Activated naive CD4-positive, alpha-beta T cell (primary cell): ENCODE measurements at regions not wholly inside any gene's neighbourhood (a gene's known extent, or its start where the extent isn't known, plus 50 kb on each side); places are given as distances from the start of the nearest gene placed in this dataset.
"Not testable (repeated sequence)": the region's sequence is repeated elsewhere in the genome, so short reads cannot be mapped to it uniquely, and the experiment has no call there.

ENCODE experiments used
- DNase-seq, 4 experiments: peaks; one replicate each; lab custom pipeline; 2025; lab: John Stamatoyannopoulos, UW

DNA sequence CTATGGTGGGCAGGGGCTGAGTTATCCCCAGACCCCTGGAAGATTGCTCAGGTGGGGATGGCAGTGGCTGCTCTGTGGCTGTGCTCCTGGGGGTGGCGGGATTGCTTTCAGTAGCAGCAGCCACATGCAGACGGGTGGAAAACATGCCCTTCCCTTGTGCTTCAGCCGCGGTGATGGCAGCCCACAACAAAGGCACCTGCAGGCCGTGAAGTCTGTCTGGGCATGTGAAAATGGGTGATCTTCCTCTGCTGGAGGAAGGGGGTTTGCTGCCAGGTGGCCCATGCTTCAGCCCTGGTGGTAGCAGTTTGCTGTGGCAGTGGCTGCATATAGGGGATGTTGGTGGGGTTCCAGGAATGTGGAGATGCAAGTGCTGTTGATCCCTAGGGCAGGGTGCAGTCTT, 326.2 kb upstream of the RGS6 start:
- DNase-seq: no peak

DNA sequence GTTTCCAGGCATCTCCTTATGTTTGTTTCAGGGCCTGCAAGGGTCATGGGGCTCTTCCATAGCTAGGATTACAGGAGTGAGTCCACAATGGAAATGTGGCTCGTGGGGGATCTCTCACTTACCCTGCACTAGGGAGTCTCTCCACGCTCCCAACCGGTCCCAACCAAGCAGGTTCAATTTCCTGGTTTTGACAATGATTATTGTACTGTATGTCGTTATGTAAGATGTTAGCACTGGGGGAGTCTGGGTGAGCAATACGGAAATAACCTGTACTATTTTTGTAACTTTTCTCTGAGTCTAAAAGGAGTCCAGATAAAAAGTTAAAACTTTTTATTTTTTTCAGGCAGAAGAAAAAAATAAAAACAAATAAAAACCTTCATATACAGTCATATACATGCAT, 325.7 kb upstream of the RGS6 start:
- DNase-seq: no peak

- no peak for DNase-seq
Observed at GRCh38 chr14:71607056-71607455, 325.2 kb upstream of the RGS6 start.

DNA sequence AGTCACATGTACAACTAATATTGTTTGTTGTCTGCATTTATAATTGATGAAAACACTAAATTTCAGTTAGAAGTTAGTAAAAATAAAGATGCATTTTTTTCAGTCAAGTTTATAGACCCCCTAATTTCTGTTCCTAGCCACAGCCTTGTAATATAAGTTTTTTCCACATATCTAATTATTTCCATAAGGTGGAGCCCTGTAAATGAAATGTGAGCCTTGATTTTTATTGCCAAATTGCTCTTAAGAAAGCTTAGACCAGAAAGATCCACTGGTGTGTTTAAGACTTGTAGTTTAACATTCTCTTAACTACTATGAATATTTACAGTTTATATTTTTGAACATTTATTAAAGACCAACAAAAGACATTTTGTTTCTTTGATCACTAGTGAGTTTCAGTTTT, 322.1 kb upstream of the RGS6 start:
- no peak for DNase-seq

DNA sequence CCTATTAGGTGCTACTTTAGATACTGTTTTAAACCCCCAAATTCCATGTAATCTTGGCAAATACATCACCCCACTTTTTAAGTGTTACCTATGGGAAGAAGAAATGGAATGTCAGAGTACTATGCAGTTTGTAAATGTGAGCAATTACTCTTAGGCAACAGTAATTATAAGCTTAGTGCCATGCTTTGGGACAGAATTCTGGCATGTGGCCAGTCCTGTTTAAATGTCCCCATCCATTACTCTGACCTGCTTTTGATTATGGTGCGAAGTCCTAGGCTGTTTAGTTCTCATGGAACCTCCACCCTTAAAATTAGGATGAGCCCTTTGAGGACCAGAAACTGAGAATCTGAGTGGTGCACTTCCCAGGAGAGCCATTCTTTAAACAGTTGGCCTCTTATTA, 321.4 kb upstream of the RGS6 start:
- no peak for DNase-seq

GRCh38 chr14:71613168-71613567, 319.1 kb upstream of the RGS6 start:
- no peak for DNase-seq

DNA sequence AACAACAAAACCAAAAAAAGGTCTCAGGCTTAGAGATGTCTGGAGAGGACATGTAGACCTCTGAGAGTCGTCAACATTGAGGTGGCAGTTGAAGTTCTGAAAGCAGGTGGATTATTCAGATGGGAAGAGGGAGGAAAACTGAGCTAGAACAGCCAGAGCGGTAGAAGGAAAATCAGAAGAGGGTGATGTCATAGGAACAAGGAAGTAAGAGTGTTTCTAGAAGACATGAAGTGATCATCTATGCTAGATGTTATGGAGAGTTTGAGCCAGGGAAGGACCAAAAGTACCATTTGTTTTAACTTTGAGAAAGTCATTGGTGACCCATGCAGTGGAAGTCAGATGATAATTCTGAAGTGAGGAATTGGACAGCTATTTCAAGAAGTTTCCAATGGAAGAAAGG, 316.2 kb upstream of the RGS6 start:
- DNase-seq: no peak

DNA sequence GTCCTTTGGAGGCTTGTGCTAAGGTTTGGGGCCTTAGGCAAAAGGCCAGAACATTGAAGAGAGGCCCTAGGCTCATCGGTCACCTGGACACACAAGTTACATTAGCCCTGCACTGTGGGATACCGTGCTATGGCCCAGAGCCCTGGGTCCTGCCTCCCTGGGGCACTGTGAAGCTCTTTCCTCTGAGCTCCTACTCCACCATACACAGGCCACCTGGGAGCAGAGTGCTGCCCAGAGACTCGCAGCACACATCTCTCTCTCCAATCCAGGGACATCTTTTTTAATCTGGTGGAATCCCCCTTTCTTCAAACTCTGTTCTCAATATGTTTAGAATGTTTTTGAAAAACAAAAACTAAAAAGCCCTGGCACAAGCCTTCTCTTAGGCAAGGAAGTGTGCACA, 314.2 kb upstream of the RGS6 start:
- DNase-seq: no peak

GRCh38 chr14:71618716-71619115, 313.5 kb upstream of the RGS6 start:
- no peak for DNase-seq

- DNase-seq: no peak
Observed at GRCh38 chr14:71619472-71619871, 312.8 kb upstream of the RGS6 start.

DNA sequence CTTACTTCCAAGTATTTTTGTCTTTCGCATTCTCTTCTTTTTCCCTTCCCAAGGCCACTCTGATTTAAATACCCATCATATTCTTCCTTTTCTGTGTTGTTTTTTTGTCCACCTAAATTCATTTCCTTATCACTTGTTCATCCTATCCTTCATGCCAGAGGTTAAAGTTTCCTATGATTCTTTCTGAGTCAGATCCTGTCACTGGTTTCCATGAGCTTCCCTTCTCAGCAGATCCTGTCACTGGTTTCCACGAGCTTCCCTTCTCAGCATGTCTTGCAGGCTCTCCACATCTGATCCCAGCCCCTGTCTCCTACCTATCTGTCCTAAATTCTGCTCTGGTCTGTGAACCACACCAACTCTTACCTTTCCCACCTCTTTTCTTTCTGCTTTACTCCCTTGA, 311.8 kb upstream of the RGS6 start:
- DNase-seq: no peak

GRCh38 chr14:71621276-71621675, 311.0 kb upstream of the RGS6 start:
- DNase-seq: no peak

DNA sequence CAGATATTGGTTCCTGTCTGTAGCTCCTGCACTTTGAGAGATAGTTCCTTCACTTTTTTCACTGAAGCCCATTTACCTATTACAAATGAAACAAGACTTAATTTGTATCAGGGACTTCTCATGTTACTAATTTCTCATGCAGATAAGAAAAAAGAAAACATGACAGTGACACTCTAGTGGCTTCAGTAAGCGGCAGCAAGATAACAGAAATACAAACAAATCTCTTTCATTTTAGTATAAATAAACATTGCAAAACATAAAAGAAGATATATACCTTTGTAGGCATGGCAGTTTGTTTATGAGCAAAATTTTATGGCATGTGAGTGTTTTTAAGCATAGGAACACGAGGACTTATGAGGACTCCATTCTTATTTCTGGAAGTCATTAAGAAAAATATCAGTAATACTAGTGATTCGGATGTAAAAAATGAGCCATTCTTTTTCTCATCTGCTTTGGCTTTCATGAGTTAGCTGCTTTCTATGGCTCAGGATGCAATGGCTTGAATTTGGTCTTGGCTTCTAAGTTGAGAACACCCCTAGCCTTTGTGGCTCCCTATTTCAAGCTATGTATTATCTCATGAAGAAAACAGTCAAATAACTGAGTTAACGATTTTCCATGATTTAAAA, 310.1 kb upstream of the RGS6 start:
- DNase-seq: no peak

DNA sequence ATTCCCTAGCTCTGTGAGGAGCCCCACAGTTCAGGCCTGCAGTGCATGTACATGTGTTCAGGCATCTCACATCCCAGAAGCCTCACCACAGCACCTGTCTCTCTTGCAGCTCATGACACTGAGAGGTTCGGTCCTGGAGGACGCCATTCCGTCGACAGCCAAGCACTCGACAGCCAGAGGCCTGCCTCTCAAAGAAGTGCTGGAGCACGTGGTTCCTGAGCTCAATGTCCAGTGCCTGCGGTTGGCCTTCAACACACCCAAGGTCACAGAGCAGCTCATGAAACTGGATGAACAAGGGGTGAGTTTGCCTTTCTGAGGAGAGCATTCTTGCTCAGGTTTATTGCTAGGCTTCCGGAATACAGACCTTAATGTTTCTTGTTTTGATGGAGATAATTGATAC, 308.3 kb upstream of the RGS6 start:
- no peak for DNase-seq

GRCh38 chr14:71625175-71625574, 307.1 kb upstream of the RGS6 start:
- DNase-seq: no peak

- no peak for DNase-seq
Observed at GRCh38 chr14:71625891-71626701, 306.1 kb upstream of the RGS6 start.

GRCh38 chr14:71628433-71628832, 303.8 kb upstream of the RGS6 start:
- no peak for DNase-seq

GRCh38 chr14:71629250-71629649, 303.0 kb upstream of the RGS6 start:
- no peak for DNase-seq

DNA sequence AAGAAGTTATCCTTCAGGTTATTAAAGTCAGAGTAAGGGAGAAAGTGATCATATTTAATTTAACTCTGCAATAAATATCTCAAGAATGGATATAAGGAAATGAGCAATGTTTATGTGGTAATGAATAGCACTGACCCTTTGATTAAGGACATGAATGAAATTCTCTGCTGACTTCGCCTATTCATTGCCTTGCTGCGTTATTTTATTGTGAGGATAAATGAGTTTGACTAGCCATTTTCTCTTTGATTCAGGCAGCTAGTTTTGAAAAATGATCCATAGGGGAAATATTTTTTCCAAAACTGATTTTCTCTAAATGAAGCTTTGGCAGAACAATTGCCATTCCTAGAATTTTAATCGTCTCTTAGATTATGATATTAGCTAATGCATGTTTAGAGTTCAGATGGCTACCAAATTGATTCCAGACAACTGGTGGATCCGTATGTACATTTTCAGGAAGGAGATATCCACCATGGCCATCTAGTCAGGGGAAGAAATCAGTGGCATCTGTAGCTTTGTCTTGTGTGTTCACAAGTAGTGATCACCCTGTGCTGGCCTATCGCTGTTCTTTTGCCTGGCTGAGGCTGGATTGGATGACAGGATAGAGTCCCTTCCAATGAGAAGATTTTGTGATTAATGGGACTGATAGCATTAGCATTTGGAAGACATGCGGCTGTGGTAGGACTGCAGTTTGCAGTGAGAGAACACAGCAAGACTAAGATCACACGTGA, 302.3 kb upstream of the RGS6 start:
- no peak for DNase-seq

DNA sequence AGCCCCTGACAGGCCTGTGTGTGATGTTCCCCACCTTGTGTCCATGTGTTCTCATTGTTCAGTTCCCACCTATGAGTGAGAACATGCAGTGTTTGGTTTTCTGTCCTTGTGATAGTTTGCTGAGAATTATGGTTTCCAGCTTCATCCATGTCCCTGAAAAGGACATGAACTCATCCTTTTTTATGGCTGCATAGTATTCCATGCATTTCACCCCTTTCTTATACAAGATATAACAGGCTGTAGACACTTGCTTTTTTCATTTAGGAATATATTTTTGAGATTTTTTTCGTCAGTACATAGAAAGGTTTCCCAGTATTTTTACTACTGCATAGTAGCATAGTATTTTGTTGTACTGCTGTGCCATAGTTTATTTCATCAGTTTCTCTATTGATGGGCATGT, 301.2 kb upstream of the RGS6 start:
- DNase-seq: not testable (repeated sequence)

GRCh38 chr14:71632440-71632946, 299.7 kb upstream of the RGS6 start:
- no peak for DNase-seq

- DNase-seq: no peak
Observed at GRCh38 chr14:71636076-71636475, 296.2 kb upstream of the RGS6 start.
